HFF-Myc (cell line): ENCODE measurements at regions not wholly inside any gene's neighbourhood (a gene's known extent, or its start where the extent isn't known, plus 50 kb on each side); places are given as distances from the start of the nearest gene placed in this dataset.

Source experiments
- DNase-seq: peaks from one replicate; pipeline ENCODE4 v3.0.0-alpha.2; 2011; ENCODE audit warnings: low read depth; ENCODE audit errors: extremely low read depth
- H3K4me3 ChIP-seq: replicated peaks from 2 replicates; pipeline ENCODE4 v1.5.1; 2011; ENCODE audit warnings: low read depth, mild to moderate bottlenecking, control low read depth, low read length
- TF ChIP-seq, protein P1 (sequence below): IDR thresholded peaks from 2 replicates; pipeline ENCODE4 v1.5.1; 2012; ENCODE audit warnings: mild to moderate bottlenecking, low read depth, low read length, control low read depth; ENCODE audit errors: missing control alignments

DNA sequence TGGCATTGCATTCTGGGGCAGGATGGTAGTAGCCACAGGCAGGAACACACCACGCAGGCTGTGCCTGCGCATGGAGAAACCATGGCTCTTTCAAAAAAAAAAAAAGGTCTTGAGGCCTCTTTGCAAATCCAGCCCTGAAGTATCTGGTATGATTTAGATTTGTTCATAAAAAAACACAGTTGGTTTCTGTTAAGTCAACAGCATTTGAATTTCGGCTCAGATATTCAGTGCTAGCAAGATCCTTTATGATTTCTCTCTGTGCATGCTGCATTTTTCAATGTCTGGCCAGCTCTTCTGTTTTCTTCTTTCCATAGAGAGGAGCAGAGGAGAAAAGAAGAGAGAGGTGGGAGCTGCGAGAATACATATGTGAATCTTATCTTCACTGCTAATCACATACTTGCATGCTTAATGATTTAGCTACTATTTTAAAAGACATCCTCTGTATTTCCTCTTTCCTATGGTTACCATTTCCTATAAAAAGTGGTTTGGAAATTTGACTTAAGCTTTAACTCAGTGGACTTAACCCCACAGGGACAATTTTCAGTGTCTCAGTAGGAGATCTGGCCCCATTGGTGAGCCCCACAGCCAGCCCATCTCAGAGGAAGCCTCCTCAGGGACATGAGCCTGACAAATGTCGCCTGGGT lies 214.3 kb upstream of the APCDD1 start:
- TF ChIP-seq, protein P1, sequence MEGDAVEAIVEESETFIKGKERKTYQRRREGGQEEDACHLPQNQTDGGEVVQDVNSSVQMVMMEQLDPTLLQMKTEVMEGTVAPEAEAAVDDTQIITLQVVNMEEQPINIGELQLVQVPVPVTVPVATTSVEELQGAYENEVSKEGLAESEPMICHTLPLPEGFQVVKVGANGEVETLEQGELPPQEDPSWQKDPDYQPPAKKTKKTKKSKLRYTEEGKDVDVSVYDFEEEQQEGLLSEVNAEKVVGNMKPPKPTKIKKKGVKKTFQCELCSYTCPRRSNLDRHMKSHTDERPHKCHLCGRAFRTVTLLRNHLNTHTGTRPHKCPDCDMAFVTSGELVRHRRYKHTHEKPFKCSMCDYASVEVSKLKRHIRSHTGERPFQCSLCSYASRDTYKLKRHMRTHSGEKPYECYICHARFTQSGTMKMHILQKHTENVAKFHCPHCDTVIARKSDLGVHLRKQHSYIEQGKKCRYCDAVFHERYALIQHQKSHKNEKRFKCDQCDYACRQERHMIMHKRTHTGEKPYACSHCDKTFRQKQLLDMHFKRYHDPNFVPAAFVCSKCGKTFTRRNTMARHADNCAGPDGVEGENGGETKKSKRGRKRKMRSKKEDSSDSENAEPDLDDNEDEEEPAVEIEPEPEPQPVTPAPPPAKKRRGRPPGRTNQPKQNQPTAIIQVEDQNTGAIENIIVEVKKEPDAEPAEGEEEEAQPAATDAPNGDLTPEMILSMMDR, result no peak
- no peak overlapping the region for H3K4me3 ChIP-seq
- no peak for DNase-seq

DNA sequence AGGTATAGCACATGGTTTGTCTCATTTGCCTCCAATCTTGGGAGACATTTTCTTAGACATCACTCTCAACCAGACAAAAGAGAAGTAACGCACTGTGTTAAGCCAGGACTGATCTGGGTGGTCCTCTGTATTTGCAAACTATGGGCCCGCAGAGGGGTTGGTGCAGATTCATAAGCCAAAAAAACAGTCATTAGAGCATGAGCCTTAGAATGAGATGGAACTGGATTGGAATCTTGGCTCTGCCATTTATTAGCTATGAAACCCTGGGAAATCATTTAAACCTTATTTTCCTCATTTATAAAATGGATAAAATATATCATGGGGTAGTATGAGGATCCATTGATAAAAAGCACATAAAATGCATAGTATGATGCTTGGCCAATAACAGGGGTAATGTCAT lies 213.5 kb upstream of the APCDD1 start:
- TF ChIP-seq, protein P1, result no peak
- DNase-seq, result no peak
- H3K4me3 ChIP-seq, result no peak overlapping the region

DNA sequence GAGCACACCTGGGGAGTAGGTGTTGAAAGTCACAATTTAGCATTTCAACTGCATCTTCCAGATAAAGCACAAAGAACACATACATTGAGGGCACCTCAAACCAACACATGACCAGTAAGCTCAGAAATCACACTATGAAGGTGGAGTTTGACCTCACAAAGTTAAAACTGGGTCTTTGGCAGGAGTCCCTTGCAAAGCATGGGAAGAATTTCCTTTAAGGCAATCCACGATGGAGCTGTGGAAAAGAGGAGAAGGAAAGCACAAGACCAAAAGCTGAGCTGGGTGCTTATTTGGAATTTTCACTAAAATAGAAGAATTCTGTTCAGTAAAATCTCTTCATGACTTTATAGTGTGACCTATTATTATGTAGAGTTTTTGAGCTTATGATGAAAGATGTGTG lies 212.9 kb upstream of the APCDD1 start:
- no peak overlapping the region for H3K4me3 ChIP-seq
- DNase-seq, result no peak
- TF ChIP-seq, protein P1, result no peak

DNA sequence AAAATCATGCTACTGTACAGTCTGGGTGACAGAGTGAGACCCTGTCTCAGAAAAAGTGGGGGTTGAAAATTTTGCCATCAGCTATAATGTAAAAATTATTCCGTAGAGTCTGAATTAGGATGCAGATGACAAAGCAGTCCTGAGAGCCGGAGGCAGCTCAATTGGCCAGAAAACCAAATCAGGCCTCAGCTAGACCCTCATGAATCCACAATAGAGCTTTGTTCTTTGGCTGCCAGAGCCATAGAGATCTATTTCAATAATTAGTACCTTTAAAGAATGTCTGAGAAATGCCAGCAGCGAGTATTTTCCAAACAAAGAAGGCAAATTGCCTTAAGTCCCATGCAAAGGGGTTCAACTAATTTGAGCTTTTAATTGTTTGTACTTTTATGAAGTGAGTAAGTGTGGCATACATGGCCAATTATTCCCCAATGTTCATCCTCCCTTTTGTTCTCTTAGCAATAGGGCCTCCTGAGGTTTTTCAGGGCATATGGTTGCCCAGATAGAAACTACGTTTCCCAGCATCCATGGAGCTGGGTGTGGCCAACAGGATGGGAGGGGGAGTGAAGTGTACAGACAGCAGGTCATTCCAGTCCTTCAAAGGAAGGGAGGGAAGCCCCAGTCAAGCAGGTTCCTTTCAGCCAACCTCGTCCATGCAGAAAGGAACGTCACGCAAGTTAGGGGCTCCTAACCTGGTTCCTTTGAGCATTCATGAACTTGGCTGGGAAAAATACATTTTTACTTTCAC lies 211.3 kb upstream of the APCDD1 start:
- H3K4me3 ChIP-seq, result no peak overlapping the region
- TF ChIP-seq, protein P1, result no peak
- DNase-seq, result no peak

DNA sequence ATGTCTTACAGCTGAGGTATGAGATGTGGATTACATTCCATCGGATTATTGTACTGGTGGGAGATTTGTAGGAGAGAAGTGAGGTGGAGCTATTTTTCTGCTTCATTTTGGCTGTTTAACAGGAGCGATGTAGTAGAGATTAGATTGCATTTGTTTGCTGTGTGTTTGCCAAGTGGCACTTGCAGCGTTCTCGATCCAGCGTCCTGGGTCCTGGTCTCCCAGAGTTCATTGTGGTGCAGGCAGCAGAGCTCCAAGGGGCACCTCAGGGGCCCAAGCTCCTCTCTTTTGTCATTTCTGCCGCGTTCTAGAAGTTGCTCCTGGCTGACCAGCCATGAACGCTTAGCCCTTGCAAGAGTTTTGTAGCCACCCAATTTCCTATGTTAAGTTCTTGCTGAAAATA lies 210.1 kb upstream of the APCDD1 start:
- TF ChIP-seq, protein P1, result no peak
- H3K4me3 ChIP-seq, result no peak overlapping the region

DNA sequence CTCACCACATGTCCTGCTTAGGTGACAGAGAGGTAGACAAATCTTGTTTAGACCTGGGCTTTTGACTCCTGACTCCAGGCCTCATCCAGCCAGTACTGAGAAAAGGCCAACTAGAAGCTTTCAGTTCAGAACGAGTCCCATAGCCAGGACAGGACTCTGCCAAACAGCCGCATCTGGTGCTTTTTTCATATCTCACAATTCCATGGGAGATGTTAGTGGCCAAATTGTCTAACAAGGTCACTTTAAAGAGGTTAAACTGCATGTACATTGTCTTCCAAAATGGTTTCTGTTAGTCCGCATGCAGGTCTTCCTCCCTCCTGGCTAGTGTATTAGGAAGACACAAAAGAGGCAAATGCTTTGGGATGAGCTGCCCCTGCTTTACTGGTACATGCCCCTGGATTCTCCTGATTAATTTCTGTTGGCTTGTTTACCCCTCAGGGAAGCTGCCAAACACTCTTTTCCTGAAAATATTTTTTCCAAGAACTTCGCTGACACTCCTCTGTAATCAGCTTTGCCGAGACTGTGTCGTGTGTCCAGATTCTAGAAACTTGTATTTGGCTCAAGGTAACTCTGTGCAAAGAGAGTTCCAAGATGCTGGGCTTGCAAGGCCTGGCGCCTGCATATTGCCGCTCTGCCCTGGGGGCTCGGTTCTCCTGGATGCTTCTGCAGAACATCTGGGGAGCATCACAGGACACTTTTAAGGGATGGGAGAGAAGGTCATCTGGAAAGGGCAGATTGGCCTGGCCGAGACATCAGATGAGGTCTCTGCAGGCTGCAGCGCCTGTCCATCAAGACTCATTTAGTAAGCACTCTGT lies 209.2 kb upstream of the APCDD1 start:
- TF ChIP-seq, protein P1, result no peak
- DNase-seq, result no peak
- H3K4me3 ChIP-seq, result no peak overlapping the region

More for the DNA sequence above, 210.1 kb upstream of the APCDD1 start:
- DNase-seq, result no peak
